ENCODE measurements at regions not wholly inside any gene's neighbourhood (a gene's known extent, or its start where the extent isn't known, plus 50 kb on each side); places are given as distances from the start of the nearest gene placed in this dataset.

DNA sequence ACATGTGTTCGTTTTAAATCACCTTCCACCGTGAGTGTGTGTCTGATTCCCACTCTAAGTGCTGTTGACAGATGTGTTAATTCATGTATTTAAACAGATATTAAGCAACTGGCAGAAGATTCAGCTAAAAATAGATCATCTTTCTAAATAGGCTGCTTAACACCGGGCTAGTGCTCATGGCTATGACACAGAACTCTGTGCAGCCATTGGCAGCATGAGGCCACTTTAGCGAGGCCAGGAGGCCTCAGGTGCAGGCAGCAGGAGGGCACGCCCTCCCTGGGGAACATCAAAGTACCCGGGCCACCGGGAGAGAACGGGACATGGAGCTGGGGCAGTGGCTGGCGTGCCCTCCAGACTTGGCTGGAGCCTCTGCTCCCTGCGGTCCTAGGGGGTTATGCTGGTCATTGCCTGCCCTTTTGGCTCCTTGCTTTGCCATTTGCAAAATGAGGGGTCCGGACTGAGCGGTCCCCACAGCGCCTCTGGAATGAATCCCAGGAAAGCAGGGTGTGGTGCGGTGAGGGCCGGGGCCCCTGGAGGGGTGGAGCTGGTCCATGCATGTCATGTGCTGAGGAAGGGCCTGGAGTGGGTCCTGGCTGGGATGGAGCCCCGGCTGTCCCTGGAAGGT lies 62.8 kb upstream of the HDAC4 start:
- TF ChIP-seq JUND (IDR thresholded peaks at IDR 0.05; ENCODE audit: low read depth), result no peak
- in situ Hi-C loops (cut with HindIII; ENCODE audit: low pct_unique_long_range_greater_than_20kb, low sequenced_read_pairs), result no loop called here
- no peak for DNase-seq (ENCODE audit: low read depth in 1 of 2, low spot score in 1 of 2)

DNA sequence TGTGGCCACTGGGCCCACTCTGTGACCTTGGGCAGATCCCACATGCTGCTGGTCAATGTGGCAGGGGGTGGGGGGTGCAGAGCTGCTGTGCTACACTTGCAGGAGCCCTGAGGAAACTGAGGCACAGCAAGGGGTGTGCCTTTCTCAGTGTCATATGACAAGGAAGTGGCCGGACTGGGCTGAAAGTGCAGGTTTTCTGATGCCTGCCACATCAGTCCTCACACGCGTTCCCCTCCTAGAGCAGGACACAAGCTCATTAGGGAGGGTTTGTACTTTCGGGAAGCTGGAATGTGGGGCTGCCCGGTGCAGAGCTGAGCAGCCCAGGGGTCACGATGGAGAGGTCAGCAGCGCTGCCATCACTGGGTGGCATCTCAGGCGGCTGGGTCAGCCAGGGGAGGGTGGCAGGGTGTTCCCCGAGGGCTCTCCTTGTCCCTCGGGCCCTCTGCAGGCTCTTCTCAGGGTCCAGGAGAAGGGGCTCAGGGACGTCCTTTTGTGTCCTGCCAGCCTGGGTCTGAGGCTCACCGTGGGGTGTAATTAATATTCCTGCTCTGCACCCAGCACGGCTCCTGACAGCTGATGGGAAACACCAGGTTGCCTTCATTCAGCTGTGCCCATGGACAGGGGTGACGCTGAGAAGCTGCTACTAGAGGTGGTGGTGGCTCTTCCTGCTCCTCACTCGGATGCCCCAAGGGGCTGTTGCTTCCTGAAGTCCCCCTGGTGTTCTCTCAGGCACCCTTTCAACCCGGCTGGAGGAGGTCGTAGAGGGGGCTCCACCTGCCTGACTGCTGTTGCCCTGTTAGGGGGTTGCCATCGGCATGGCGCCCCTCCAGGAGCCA lies 62.1 kb upstream of the HDAC4 start:
- TF ChIP-seq JUND (IDR thresholded peaks at IDR 0.05; ENCODE audit: low read depth), result no peak
- DNase-seq (ENCODE audit: low read depth in 1 of 2, low spot score in 1 of 2), result no peak

DNA sequence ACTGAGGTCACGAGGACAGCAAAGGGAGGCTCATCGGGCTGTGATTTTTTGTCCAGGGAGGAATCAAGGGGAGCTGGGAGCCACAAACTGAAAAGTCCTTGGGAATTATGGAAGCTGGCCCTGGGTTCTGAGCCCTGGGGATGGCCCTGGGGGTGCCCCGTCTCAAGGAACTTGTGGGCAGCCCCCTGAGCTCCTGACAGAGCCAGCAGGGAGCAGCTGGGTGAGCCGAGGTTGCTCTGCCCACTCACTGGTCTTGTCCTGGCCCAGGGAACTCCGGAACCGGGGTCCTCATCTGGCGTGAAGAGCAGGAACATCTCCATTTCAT lies 61.3 kb upstream of the HDAC4 start:
- in situ Hi-C loops (cut with HindIII; ENCODE audit: low pct_unique_long_range_greater_than_20kb, low sequenced_read_pairs), result no loop called here
- DNase-seq (ENCODE audit: low read depth in 1 of 2, low spot score in 1 of 2), result no peak
- no peak for TF ChIP-seq JUND (IDR thresholded peaks at IDR 0.05; ENCODE audit: low read depth)

More for the DNA sequence above, 62.1 kb upstream of the HDAC4 start:
- in situ Hi-C loops (cut with HindIII; ENCODE audit: low pct_unique_long_range_greater_than_20kb, low sequenced_read_pairs), result no loop called here

DNA sequence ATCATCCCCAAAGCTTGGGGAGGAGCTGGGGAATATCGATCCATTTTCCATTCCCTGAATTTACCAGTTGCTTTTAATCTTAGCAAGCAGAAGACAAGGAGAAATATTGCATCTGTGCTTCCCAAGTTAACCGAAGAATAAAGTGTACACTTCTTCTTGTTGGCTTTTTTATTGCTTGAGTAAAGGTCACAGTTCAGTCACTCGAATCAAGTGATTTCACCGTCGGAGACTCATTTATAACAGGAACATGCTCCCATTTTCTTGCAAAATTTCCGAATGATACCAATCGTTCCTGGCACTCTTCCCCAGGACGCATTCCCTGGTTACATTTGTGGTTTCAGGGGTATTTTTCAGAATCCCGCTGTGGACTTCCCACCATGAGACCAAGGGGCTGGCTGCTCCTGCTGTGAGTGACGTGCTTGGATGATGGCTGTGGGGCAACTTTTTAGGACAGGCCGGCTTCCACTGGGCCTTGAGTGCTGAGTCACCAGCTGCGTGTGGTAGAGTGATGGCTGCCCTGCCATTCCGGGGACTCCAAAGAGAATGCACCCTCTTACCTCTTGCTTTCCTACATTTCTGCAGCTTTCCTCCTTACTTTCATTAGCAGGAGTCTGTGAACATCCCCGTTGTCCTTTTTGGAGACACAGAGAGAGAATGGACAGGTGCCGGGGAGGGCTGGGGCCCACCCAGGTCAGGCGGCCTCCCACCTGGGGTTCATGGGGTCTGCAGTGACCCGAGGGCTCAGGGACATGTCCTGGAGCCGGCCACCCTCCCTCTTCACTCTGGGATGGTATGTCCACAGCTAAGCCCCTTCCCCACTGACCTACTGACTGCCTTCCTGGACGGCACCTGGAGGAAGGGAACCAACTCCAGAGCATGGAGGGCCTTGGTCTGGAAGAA lies 60.7 kb upstream of the HDAC4 start:
- no peak for DNase-seq (ENCODE audit: low read depth in 1 of 2, low spot score in 1 of 2)
- no peak for TF ChIP-seq JUND (IDR thresholded peaks at IDR 0.05; ENCODE audit: low read depth)
- in situ Hi-C loops (cut with HindIII; ENCODE audit: low pct_unique_long_range_greater_than_20kb, low sequenced_read_pairs), result no loop called here

DNA sequence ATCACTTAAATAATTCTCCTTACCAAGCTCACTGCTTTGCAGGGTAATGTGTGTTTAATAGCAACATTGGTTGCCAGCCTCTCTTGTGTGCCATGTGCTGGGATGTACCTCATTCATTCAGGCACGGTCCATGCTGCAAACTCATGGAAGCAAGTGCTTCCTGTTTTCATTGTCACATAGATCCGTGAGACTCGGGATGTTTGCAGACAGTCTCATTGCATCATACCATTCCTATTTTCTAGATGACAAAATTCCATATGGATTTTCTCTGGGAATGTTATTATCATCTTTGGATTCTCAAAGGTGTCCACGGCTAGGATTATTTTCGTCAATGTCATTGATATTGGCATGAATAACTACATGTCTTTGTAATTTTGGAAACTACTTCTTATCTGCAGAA lies 60.0 kb upstream of the HDAC4 start:
- in situ Hi-C loops (cut with HindIII; ENCODE audit: low pct_unique_long_range_greater_than_20kb, low sequenced_read_pairs), result no loop called here
- no peak for TF ChIP-seq JUND (IDR thresholded peaks at IDR 0.05; ENCODE audit: low read depth)
- no peak for DNase-seq (ENCODE audit: low read depth in 1 of 2, low spot score in 1 of 2)

DNA sequence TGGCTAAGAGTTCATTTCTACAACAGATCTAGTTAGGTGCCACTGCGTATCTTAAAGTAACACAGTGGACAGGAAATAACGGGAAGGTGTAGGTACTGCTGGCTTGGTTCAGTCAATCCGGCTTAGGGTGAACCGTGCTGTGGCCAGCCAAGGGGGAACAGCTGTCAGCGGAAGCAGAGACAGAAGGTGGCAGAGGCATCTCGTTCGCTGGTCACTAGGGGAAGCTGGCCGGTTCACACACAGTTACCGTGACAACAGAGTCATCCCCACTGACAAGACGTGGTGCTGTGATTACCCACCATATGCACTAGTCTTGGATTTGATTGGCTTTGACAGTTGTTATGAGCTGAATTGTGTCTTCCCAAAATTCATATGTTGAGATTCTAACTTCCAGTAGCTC lies 58.8 kb upstream of the HDAC4 start:
- in situ Hi-C loops (cut with HindIII; ENCODE audit: low pct_unique_long_range_greater_than_20kb, low sequenced_read_pairs), result no loop called here
- TF ChIP-seq JUND (IDR thresholded peaks at IDR 0.05; ENCODE audit: low read depth), result no peak
- no peak for DNase-seq (ENCODE audit: low read depth in 1 of 2, low spot score in 1 of 2)

DNA sequence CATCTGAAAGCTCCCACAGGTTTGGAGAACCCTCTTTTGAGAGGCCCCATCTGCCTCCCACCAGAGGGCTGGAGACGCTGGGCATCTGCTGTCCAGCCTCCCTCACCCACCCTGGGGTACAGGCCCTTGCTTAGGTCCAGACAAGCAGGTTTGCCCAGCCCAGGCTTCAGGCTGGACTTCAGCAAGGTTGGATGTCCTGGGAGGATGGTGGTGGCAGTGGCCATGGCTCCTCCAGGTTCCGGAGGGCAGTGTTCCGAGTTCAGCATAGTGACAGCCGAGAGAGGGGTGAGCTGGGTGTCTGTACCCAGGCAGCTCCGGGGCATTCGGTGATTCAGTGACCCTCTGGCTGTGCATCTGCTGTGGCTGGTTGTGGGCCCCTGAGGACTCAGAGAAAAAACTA lies 58.2 kb upstream of the HDAC4 start:
- in situ Hi-C loops (cut with HindIII; ENCODE audit: low pct_unique_long_range_greater_than_20kb, low sequenced_read_pairs), result no loop called here
- TF ChIP-seq JUND (IDR thresholded peaks at IDR 0.05; ENCODE audit: low read depth), result no peak
- no peak for DNase-seq (ENCODE audit: low read depth in 1 of 2, low spot score in 1 of 2)

DNA sequence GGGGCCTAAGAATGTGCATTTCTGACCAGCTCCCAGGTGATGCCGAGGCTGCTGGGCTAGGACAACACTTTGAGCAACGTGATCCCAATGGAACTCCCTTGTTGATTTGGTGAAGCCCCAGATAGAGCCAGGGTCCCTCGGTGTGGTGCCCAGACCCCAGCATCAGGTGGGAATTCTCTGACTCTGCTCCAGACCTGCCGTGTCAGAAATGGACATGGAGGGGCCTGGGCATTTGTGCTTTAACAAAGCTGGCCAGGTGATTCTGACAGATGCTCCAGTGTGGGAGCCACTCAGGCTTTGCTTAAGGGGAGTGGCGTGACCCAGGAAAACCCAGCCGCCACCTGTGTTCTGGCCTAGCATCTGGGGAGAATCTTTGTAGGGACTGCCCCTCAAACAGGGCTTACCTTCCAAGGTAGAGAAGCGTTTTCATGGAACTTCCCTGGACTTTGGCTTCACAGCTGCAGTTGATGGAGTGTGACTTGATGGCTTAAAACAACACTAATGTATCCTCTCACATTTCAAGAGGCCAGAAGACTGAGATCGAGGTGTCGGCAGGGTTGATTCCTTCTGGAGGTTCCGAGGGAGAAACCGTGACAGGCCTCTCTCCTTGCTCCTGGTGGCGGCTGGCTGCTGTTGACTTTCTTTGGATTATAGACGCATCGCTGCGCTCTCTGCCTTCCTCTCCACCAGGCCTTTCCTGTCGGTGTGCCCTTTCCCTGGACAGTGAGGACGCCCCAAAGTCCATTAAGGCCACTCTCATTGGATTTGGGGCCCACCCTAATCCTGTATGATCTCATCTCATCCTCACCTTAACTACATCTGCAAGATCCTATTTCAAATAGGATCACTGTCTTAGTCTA lies 57.0 kb upstream of the HDAC4 start:
- in situ Hi-C loops (cut with HindIII; ENCODE audit: low pct_unique_long_range_greater_than_20kb, low sequenced_read_pairs), result no loop called here
- DNase-seq (ENCODE audit: low read depth in 1 of 2, low spot score in 1 of 2), result no peak
- no peak for TF ChIP-seq JUND (IDR thresholded peaks at IDR 0.05; ENCODE audit: low read depth)

DNA sequence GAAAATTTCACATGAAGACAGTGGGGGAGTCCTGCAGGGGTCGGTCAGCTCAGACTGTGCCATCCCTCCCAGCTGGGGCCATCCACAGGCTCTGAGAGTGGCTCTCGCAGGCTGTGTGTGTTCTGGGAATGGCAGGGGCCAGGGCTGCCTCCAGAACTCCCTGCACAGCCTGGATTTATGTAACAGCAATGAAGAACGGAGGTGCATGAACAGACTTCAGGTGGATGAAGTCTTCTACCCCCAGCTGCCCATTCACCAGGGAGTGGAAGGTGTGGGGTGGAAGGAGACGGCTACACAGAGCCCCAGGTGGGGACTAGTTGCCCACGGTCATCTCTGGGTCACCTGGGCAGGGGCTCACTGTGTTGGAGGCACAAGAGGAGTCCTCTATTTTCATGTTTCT lies 56.1 kb upstream of the HDAC4 start:
- in situ Hi-C loops (cut with HindIII; ENCODE audit: low pct_unique_long_range_greater_than_20kb, low sequenced_read_pairs), result no loop called here
- no peak for DNase-seq (ENCODE audit: low read depth in 1 of 2, low spot score in 1 of 2)
- no peak for TF ChIP-seq JUND (IDR thresholded peaks at IDR 0.05; ENCODE audit: low read depth)

DNA sequence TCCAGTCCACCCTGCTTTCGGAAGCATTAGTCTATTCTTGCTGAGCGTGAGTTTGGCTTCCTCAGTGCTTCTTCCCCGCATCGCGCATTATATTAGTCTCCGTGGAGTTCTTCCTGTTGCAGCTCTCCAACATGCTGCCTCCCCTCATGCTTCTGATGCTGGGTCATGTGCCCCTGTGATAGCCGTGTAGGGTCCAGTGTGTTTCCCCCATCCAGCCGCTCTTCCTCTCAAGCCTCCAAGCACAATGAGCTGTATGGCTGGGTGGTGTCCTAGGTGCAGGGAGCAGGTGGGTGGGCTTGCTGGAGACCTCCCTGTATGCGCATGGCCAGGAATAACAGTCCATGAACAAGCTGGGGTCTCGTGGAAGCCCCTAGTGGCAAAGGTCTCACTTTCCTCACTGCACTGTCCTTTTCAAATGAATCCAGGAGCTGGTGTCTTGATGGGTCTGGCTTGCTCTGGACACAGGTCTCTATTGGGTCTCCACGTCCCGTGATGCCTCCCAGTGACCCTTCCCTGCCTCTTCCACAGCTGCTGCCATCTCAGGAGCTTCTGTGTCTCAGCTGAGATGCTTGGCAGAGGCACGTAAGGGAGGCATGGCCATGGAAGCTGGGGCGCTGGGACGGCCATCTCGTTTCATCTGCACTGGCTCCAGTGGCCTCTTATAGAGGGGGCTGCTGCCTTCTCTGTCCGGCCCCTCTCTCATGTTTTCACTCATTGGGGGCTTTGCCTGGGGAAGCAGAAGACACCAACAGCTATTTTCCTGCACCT lies 54.8 kb upstream of the HDAC4 start:
- TF ChIP-seq JUND (IDR thresholded peaks at IDR 0.05; ENCODE audit: low read depth), result no peak
- DNase-seq (ENCODE audit: low read depth in 1 of 2, low spot score in 1 of 2), result no peak
- in situ Hi-C loops (cut with HindIII; ENCODE audit: low pct_unique_long_range_greater_than_20kb, low sequenced_read_pairs), result no loop called here

DNA sequence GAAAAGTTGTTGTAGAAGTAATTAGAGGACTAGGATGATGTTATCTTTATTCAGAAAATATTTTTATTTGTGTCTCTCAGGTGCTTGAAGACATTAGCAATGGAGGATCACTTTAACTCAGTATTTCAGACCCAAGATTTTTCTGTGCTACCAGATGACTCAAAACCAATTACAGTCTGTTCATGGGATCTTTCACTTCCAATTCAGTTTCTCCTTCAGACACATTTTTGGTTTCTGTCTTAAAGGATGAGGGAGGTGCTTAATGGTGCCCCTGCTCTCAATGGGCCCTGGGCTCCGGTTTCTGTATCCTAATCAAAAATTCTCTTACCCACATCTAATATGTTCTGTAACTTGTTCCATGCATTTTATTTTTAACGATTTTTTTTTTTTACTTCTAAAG lies 53.7 kb upstream of the HDAC4 start:
- TF ChIP-seq JUND (IDR thresholded peaks at IDR 0.05; ENCODE audit: low read depth), result no peak
- DNase-seq (ENCODE audit: low read depth in 1 of 2, low spot score in 1 of 2), result no peak
- in situ Hi-C loops (cut with HindIII; ENCODE audit: low pct_unique_long_range_greater_than_20kb, low sequenced_read_pairs), result no loop called here
